ENCODE measurements at regions not wholly inside any gene's neighbourhood (a gene's known extent, or its start where the extent isn't known, plus 50 kb on each side); places are given as distances from the start of the nearest gene placed in this dataset.

DNA sequence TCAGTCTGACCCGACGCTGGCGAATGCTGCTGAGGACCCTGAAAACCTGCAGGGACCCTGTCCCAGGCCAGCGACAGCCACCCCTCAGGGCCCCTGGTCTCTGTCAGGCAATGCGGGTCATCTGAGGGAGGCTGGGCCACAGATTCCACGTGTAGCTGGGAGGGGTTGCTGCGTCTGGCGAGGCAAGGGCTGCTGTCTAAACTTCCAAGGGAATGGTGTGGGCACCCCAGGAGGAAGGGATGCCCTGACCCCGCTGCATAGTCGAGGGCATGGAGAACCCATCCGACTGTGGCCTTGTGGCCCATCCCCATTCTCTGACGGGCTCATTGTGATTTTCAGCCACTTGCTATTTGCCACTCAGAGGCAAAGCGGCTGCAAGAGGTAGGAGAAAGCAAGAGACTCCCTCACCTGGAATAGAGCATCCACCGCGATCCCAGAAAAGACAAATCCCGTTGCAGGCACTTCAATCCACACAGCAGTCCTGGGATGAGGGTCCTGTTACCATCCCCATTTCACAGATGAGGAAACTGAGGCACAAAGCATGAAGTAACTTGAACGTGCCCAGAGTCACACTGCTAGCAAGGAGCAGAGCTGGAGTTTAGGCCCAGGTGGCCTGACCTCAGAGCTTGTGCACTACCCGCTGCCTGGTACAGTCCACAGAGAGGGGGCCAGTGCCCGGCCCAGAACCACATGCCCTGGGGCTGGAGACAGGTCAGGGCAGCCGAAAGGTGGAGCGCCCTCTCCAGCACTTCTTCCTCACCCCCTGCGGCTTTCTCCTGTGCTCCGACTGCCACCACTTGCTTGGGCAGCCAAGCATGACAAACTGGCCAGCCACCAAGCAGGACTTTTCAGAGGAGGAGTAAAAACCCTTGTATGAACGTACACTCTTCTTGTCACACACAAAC is 163.8 kb upstream of the KLF14 start:
- no peak for DNase-seq (ENCODE audit: low spot score)

DNA sequence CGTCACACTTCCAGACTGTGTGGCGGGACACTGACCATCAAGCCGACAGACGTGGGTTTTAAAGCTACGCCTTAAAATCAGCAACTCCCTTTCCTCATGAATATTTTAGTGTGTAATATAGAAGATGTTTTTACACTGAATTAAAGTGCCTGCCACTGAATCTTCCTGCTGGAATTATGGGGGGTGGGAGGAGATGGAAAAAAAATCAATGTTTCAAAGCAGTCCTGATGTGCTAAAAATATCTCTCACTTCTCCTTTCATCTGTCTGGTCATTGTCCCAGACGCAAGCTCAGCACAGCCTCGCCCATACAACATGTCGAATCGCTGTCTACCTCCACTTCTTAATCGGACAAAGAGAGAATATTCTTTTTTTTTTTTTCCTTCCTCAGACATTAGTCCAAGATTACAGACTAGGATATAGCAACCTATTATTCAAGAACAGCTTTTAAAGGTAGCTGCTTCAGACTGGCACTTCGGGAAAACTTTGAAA is 165.1 kb upstream of the KLF14 start:
- no peak for DNase-seq (ENCODE audit: low spot score)

DNA sequence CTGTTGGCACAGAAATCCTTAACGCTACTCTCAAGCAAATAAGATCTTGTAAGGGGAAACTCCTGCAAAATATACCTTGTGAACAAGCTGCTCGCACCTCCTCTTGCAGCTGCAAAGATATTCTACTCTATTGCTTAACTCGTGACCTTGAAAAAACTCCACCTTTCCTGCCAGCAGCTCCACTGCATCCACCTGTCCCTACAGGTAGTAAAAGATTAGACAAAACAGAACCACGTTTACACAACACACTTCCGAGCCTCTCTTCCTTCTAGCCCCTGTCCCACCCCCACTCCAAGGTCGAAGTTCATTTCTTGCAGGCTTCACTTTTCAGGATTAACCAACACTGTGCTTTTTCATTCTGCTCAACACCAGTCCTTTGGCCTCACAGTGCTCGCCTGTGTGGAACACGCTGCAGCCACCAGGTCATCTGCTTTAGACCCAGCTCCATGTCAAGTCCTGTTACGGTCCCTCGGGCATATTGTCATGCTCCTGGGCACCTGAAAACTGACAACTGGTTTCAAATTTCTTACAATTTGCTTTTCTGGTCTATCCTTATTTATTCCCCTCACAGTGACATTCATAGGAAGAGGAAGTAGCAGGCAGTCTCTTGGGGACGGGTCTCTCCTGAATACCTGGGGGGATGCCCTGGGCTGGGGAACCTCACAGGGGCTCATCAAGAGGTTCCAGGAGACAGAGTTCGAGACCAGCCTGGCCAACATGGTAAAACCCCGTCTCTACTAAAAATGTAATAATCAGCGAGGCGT is 165.8 kb upstream of the KLF14 start:
- DNase-seq (ENCODE audit: low spot score) = no peak

DNA sequence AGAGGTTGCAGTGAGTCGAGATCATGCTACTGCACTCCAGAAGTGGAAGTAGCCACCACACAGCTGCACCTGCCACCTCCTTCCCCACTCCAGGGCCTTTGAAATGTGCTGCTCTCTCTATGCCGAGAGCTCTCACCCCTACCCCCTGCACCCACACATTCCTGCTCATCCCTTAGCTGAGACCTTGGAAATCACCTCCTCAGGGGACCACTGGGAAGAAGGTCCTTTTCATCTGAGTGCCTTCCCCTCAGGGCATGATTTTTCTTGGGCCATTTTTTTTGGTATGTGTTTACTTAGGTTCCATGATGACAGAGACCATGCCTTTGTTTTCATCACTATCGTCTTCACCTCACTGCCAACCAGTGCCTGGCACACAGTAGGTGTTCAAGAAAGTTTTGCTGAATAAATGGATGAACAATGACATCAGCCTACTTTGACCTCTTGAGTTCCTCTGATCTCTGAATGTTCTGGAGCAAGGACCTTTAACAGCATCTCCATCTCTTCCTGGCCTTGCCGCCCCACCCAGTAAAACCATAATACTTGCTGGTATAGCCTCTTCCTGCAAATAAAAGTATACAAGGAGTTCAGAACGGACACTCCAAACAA is 166.6 kb upstream of the KLF14 start:
- DNase-seq (ENCODE audit: low spot score) = no peak

DNA sequence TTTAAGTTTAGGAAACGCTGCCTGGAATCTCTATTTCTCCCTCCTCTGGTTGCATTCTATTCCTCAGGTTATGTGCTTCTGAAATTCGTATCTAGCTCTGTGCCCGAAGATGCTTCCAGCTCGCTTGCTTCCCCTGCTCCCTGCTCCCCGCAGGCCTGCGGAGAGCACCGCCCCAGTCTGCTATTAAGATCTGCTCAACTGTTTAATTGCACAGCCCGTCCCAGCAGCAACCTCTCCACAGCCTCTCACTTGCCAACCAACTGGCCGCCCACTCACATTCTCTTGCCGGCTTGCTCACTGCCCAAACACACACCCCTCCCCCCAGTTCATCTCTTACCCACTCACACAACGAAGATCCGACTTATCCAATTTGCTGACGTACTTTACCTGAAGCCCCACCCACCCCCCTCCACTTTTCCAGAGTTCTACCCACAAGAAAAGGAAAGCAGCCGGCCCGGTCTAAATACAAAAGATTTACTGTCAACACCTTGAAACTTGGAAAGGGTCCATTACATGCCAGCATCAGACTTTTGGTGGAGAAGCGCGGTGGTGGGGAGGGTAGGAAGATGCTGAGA is 167.3 kb upstream of the KLF14 start:
- peak; percentile 58 for DNase-seq (ENCODE audit: low spot score)

DNA sequence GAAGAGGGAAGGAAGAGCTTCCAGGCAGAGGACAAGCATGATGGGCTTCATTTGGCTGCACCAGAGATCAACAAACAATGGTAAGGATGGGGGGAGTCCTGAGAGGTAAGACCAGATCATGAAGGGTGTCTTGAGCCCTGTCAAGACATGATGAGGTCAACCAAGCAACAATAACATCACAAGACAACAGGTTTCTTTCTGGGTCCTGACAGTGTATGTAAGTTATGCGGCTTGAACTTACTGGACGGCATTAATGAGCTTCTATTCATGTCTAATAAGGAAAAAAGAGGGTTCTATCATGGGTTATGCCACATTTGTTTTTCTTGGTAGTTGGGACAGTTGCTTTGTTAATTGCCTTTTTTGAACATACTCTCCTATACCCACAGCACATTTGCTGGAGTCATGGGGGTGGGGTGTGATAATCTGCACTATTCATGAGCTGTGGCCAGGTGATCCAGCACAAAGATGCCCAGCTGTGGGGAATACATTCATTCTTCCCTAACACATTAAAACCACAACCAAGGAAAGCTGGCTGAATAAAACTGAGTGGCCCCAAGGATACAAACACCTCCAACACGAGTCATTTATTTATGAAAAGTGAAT is 168.8 kb upstream of the KLF14 start:
- DNase-seq (ENCODE audit: low spot score) = no peak

DNA sequence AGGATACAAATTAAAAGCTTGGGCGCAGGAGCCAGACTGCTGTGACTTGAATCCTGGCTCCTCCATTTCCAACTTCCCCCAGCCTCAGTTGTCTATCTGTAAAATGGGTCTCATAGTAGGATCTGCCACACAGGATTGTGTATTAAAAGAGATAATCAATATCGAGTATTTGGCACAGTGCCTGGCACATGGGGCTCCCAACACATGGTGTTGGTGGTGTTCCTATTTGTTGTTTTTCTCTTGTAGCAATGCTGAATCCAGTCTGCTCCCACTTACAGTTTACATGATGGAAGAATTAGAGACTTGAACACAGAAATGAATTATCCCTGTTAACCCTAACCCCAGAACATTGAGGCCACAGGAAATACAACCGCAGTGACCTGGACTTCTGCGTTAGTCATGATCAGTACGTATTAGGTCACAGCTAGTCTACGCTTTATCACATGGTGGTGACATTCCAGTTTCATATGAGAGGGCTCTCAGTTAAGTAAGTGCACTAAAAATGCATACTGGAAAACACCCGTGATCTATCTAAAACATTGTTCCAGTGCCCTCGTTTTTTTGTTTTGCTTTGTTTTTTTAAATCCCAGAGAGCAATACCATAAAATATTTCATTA is 169.5 kb upstream of the KLF14 start:
- DNase-seq (ENCODE audit: low spot score) = peak; percentile 81

DNA sequence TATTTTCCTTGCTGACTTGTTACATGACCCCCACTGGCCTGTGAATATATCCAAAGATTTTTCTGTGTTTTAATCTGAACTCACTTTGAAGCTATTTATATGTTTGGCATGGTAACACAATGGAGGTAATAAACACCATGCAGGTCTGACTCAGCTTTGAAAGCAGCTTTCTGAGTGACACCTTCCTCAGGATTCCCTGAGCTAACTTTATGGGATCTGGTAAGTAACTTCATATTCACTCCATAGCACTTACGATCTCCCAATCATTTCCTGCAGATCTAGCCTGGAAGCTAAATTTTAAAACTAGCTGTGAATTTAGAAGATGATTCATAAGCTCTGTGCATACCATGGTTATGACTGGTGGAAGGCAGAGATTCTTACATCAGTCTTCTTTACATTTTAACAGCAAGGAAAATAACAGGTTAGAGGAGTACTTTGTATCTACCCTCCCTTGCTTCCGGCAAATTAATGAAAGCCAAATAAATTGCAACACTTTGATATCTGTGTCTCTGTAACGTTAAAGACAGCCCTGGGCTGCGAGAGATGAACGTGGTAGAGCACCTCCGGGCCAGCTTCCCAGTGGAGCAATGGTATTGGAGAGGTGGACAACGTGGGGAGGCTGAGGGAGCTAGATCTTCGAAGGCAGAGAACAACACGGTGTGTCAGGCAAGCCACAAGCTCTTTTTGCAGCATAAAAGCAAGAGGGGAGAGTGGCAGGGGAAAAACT is 170.2 kb upstream of the KLF14 start:
- DNase-seq (ENCODE audit: low spot score) = peak; percentile 54

DNA sequence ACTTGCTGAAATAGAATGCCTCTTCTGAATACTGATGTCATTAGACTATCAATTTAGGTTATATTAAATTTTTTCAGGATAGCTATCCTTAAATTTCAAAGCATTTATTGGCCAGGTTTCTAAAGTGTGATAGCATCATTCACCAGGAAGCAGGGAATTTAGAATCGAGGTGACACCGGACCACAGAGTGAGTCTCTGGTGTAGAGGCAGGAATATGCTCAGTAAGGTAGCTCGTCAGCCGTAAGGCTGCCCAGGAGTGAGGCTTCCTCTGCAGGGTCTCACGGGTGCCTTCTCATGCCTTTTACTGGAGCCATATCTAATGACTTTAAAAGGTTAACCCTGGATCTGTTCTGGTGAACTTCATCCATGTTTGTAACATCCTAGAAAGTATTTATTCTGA is 170.8 kb upstream of the KLF14 start:
- DNase-seq (ENCODE audit: low spot score) = no peak

DNA sequence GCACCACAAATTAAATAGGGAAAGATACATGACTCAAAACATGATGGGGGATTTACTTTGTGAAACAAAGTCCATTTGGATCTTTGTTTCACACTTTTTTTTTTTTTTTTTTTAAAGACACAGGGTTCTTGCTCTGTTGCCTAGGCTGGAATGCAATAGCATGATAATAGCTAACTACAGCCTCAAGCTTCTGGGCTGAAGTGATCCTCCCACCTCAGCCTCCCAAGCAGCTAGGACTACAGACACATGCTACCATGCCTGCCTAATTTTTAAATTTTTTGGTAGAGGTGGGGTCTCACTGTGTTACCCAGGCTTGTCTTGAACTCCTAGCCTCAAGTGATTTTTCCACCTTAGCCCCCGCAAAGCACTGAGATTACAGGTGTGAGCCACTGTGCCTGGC is 172.6 kb upstream of the KLF14 start:
- no peak for DNase-seq (ENCODE audit: low spot score)

DNA sequence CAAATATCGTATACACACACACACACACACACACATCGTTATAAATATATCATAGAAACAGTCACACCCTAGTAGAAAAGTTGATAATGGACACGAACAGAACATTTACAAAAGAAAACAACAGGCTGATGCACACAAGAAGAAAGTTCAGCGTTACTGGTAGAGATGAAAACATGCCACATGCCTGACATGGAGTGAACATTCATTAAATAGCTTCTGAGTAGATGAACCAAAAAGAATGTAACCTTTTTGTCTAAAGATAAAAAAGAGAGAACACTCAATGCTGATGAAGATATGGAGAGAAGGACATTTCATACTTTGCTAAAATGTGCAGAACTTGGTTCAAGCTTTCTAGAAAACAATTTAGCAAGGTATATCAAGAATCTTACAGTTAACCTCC is 173.4 kb upstream of the KLF14 start:
- no peak for DNase-seq (ENCODE audit: low spot score)

DNA sequence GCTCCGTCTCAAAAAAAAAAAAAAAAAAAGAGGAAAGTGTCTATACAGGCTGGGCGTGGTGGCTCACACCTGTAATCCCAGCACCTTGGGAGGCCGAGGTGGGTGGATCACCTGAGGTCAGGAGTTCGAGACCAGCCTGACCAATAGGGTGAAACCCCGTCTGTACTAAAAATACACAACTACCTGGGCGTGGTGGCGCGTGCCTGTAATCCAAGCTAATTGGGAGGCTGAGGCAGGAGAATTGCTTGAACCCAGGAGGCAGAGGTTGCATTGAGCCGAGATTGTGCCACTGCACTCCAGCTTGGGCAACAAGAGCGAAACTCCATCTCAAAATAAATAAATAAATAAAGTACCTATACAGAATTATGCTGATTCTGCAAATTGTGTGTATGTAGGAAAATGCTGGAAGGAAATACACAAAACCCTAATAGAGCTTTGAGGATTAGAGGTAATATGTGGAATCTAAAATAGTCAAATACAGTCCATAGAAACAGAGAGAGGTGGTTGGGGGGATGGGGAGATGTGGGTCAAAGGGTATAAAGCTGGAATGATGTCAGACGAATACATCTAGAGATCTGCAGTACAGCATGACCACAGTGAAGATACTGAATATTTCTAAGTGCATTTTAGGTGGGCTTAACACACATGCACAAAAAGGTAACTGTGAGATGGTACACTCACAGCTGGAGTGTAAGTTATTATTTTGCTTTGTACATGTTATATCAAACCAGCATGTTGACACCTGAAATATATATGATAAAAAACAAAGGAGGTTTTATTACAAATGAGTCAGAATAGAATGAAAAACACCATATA is 174.5 kb upstream of the KLF14 start:
- DNase-seq (ENCODE audit: low spot score) = no peak

DNA sequence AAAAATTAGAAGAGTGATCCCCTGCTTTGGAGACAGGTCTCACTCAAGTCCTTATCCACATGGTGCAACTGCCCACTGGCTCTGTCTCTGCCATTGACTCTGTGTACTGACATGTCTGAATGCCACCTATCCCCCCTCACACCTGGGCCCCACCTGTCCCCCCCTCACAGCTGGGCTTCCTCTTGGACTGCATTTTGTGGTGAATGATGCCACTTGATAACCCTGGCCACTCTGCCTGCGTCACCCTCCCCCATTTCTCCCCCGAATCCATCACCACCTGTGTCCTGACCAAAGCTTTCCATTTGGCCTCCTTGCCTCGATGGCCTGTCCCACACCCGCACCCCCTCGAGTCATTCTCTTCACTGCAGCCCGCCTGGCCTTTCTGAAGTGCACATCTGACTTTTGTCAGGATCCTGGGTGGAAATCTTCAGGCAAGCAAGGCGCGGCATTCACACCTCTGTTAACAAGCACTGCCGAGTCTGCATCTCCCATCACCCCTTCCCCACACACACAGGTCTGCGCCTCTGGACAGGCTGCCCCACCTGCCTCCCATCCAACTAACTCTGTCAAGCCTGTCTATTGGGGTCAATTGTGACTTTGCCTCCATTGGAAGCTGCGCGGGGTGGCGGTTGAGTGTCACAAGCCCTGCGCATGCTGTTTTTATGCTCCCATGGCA is 175.3 kb upstream of the KLF14 start:
- DNase-seq (ENCODE audit: low spot score) = no peak

DNA sequence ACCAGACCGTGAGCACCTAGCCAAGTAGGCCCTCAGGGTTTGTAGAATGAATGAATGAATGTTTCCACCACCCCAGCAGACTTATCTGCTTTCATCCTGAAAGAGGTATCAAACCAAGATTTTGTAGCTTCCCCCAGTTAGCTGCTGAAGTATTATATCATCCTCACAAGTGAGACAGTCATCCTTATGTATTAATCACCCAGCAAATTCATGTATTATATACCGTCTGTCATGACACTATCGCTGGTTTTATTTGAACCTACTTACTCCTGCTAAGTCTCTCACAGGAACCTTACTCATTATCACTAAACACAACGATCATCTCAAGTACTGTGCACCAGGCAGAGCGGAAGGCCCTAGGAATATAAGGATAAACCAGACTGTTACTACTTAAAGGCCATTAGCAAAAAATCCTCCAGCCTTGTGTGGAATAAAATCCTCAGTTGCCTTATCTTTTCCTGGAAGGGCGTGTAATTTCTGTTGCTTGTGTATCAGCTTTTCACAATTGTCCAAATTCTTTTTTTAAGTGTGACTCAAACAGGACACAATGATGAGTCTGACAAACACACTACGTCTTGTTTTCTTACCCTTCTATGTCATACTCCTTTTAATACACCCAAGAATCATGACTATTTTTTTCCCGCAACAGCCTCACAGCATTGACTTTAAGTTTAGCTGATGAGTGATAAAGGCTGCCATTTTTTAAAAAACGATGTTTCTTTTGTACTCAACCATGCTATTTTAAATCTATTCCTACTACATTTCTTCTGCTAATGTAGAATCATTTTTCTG is 176.1 kb upstream of the KLF14 start:
- no peak for DNase-seq (ENCODE audit: low spot score)

DNA sequence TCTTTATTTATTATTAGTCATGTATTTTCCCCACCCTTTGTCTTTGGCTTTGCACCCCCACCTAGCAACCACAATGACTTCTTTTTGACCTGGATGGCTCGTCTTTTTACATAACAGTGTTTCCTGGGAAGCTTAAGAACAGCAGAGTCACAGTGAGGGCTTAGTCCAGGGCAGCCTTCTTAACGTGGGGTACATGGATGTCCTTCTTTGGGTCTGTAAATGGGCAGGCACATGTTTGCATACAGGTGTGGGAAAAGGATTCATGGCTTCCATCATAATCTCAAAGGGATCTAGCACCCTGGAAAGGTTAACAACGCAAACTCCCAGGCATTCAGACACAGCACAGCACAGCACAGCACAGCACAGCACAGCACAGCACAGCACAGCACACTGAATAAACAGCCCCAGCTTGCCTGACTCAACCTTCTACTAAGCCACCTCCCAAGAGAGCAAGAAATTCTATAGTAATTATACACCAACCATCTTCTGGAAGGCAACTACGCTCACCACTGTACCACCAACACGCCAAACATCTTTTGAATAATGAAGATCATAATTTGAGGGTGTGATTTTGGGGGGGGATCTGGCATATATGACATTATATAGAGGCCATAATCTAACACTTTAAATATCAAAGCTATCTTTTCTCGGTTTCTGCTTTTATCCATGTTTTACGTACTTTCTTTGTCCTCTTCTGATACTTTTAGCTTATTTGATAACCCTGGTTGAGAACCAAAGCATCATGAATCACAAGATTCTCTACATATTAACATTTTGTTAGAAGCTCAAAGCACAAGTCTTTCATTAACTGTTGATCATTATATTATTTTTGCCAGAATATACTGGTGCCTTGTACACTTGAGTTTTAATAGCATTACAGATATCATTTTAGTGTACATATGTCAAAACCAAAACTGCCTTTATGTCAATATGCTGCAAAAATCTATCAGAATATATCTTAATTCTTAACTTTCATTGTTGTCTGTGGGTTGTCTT is 177.2 kb upstream of the KLF14 start:
- DNase-seq (ENCODE audit: low spot score) = no peak

DNA sequence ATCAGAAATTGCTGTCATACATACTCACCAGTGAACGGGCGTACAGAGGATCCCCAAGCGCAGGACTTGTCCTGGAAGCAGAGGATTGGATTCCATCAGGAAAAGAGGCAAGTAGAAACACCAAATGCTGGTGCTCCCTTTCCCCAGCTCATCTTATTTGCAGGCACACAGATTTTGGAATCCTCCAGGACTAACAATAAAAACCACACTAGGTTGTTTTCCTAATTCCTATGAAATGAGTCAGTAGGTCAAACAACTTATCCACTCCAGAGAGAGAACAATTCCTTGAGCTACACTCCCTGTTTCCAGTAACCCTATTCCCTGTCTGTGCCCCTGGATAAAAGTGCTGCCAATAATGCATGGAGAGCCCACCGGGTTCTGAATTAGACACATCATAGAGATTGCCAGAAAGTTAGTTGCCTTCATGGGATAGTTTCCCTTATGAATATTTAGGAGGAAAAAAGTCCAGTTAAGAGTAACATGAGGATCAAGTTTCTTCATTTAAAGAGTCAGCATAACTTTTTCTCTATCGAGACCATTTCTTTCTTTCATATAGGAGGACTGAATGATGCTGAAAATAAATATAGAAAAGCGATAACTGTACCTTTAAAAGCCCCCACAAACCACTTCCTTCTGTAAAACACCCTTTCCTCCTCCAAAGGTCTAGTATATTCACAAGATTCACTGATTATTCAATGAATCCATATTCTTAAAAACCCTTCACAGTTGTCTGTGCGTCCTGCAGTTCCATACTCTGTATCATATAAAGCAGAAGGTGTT is 178.3 kb upstream of the KLF14 start:
- DNase-seq (ENCODE audit: low spot score) = no peak
